ENCODE measurements at regions not wholly inside any gene's neighbourhood (a gene's known extent, or its start where the extent isn't known, plus 50 kb on each side); places are given as distances from the start of the nearest gene placed in this dataset.
"Not testable (repeated sequence)": the region's sequence is repeated elsewhere in the genome, so short reads cannot be mapped to it uniquely, and the experiment has no call there.

DNA sequence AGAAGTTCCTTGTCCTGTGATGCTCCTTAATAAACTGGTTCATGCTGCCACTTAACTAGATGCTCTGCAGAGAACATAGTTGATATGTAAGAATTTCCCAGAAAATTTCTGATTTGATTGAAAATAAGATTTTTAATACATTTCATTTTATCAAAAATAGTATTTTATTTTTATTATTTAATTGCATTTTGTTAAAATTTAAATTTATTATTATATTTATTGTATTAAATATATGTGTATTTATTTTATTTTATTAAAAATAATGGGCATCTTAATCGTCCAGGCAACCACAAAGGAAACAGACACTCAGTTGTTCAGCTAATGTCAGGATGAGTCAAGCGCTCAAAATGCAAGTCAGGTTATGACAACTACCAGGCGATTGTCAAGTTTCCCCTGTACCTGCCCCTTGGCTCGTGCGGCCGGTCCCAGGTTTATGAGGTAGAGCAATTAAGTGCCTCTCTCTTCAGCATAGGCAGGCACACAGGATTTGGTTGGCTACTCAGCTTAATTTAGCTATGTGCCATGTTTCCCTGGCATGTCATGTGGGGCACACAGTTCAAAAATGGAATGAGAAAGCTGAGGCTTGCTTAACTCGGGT lies 361.2 kb downstream of the RND3 start:
- POLR2A ChIA-PET = no interaction called here
- no peaks in the 10 kb centered on the region for H3K9me3 Mint-ChIP-seq
- no peaks in the 10 kb centered on the region for H3K27me3 Mint-ChIP-seq
- H3K4me3 Mint-ChIP-seq = no peak overlapping the region
- H3K36me3 Mint-ChIP-seq = no peaks in the 10 kb centered on the region
- no peak overlapping the region for H3K27ac Mint-ChIP-seq
- H3K4me1 Mint-ChIP-seq = no peaks in the 10 kb centered on the region
- DNase-seq (no peak), ATAC-seq (ENCODE audit: low read depth) (no peak)

DNA sequence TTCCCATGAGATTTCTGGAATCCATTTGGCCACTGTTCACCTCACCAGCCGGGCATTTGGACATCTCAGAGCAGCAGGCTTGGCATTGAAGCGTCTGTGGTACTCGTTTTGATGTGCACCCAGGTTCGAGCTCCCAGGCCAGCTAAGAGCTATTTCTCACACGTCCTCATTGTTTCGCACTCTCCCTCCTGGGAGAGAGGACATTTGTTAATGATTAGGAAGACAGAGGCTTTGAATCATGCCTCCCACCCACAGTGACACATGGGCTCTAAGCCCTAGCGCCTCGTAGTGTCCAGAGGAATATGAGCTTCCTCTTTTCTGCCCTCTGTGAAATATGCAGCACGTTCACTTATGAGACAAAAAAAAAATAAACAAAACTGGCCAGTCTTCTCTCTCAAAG lies 361.8 kb downstream of the RND3 start:
- Mint-ChIP-seq H3K27me3 (no peaks in the 10 kb centered on the region), H3K9me3 (no peaks in the 10 kb centered on the region), H3K4me1 (no peaks in the 10 kb centered on the region), H3K36me3 (no peaks in the 10 kb centered on the region), H3K4me3 (no peak overlapping the region), H3K27ac (no peak overlapping the region)
- POLR2A ChIA-PET = no interaction called here
- DNase-seq (no peak), ATAC-seq (ENCODE audit: low read depth) (no peak)

DNA sequence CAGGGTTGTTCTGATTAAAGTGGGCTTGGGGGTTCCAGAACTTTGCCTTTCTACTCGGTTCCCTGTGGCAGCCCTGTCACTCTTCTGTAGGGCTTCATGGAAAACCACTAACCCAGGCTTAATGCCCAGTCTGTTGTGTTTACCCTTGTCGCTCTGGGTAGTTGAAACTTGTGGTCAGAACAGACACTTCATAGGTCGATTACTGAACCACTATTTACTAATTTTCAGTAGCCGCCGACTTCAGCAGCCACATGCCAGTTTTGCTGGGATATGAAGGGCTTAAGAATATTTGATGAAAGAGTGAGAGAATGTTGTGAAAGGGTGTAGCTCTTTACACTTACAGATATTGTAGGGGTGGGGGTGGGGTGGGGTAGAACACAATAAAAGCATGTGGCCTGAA lies 362.3 kb downstream of the RND3 start:
- no peak for DNase-seq
- no peaks in the 10 kb centered on the region for H3K4me1 Mint-ChIP-seq
- no peaks in the 10 kb centered on the region for H3K36me3 Mint-ChIP-seq
- no peak for ATAC-seq (ENCODE audit: low read depth)
- H3K27ac Mint-ChIP-seq = no peak overlapping the region
- H3K4me3 Mint-ChIP-seq = no peak overlapping the region
- no peaks in the 10 kb centered on the region for H3K9me3 Mint-ChIP-seq
- POLR2A ChIA-PET = no interaction called here
- no peaks in the 10 kb centered on the region for H3K27me3 Mint-ChIP-seq

DNA sequence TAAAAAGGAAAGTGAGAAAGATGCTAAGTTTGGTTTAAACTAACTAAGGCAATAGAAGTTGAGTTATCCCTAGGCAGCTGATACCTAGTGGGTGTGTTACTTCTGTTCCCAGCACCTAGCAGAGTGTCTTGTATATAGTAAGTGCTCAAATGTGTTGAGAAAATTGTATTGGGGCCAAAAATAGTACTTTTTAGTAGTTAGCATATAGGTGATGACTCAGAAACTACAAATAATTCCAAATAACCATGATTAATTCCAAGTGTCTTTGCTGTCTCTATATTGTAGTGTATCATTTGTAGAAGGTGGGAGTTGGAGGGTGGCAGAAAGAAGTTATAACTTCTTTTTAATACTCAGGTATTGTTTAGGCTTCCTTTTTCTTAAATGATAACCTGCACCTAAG lies 362.7 kb downstream of the RND3 start:
- Mint-ChIP-seq H3K4me3 (no peak overlapping the region), H3K27me3 (no peaks in the 10 kb centered on the region), H3K9me3 (no peaks in the 10 kb centered on the region), H3K27ac (no peak overlapping the region), H3K36me3 (no peaks in the 10 kb centered on the region), H3K4me1 (no peaks in the 10 kb centered on the region)
- DNase-seq (no peak), ATAC-seq (ENCODE audit: low read depth) (no peak)
- POLR2A ChIA-PET = no interaction called here

DNA sequence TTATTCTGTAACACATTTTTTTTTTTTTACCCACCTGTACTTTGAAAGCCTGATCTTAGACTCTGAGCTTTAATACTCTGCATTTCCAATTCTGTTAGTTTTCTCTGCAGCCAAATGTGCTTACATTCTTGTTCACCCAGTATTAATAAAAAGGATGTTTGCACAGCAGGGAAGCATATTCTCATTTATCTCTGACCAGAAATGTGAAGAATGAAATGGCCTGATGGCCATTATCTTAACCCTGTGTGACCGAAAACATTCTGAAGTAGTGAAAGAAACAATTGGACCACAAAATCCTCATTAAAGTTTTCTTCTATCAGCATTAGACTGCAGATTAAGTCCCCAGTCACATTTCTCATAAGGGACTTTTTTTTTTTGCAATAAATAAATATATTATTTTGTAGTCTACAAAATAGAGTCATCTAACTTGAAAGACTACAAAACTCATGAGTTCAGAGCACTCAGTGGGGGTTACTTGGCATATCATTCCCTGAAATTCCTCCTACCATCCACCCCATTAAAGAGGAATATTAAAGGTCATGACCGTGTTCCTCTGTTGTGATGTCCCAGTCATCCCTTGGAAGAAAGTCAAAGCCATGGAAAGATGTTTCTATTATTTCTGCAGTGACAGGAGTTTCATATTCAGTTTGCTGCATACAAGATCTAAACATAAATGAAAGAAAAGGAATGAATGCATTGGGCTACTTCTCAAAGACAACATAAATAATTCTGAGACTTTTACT lies 364.4 kb downstream of the RND3 start:
- Mint-ChIP-seq H3K27ac (no peak overlapping the region), H3K27me3 (no peaks in the 10 kb centered on the region), H3K4me1 (no peaks in the 10 kb centered on the region), H3K4me3 (no peak overlapping the region), H3K36me3 (no peaks in the 10 kb centered on the region), H3K9me3 (no peaks in the 10 kb centered on the region)
- ATAC-seq (ENCODE audit: low read depth) = no peak
- DNase-seq = no peak
- POLR2A ChIA-PET = no interaction called here

DNA sequence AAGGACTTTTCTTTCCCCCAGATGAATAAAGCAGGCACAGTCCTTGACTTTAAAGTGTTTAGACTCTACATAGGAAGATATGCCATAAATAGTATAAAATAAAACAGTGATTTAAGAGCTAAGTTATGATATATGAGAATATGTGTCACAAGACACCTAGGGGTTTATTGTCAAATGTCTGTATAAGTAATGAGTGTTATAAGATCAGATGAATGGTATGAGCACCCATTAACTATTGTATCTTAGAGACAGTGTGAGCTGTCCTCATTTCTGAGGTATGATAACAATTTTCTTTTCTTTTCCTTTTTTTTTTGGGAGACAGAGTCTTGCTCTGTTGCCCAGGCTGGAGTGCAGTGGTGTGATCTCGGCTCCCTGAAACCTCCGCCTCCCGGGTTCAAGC lies 365.3 kb downstream of the RND3 start:
- Mint-ChIP-seq H3K4me3 (no peak overlapping the region), H3K4me1 (no peaks in the 10 kb centered on the region), H3K9me3 (no peaks in the 10 kb centered on the region), H3K27ac (no peak overlapping the region), H3K36me3 (no peaks in the 10 kb centered on the region), H3K27me3 (no peaks in the 10 kb centered on the region)
- POLR2A ChIA-PET = no interaction called here
- DNase-seq (no peak), ATAC-seq (ENCODE audit: low read depth) (no peak)

DNA sequence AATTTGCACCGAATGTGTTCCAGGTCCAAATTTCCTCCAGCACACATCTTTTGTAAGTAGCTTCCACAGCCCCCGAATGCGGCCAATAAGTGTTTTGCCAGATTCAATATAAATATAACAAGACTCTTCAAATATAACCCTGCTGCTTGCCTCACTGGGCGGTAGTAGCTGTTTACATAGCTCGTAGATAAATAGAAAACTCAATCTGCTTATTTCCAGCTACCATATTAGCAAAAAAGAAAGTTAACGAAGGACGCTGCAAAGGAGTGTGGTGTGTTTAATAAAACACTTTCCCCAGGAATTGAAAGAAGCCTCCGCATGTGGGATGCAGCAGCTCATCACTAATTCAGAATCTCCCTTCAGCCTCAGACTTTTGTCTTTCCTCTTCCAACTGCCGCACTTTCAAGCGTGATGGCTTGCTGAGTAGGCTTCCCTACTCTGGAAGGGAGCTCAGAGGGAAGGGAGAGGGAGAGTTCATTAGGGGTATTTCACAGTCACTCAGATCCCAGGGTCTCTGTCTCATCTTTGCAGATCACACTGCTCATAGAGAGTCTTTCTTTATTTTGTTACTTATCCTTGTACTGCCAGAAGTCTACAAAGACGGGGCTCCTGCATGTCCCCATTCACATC lies 367.0 kb downstream of the RND3 start:
- H3K27ac Mint-ChIP-seq = no peak overlapping the region
- no peaks in the 10 kb centered on the region for H3K9me3 Mint-ChIP-seq
- H3K36me3 Mint-ChIP-seq = no peaks in the 10 kb centered on the region
- no peaks in the 10 kb centered on the region for H3K4me1 Mint-ChIP-seq
- ATAC-seq (ENCODE audit: low read depth) (no peak), DNase-seq (no peak)
- POLR2A ChIA-PET = no interaction called here
- no peak overlapping the region for H3K4me3 Mint-ChIP-seq
- no peaks in the 10 kb centered on the region for H3K27me3 Mint-ChIP-seq

DNA sequence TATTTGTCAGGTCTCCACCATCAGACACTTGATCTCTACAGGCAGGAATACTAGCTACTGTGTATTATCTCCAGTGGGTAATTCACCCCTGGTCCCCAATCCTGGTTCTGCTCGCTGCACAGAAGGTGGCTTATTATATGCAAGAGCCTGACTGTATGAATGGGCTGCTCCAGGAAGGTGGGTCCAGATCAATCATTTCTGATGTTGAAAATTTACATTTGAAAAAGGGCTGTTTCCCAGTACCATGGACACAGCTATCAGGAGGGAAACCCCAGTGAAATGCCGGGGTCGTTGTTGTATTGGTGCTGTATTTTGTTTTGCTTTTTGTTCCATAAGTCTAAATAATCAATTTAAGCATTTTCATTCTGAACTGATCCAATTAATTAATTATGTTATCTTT lies 367.6 kb downstream of the RND3 start:
- Mint-ChIP-seq H3K36me3 (no peaks in the 10 kb centered on the region), H3K4me1 (no peaks in the 10 kb centered on the region), H3K27ac (no peak overlapping the region), H3K4me3 (no peak overlapping the region), H3K27me3 (no peaks in the 10 kb centered on the region), H3K9me3 (no peaks in the 10 kb centered on the region)
- no peak for DNase-seq
- POLR2A ChIA-PET = no interaction called here
- no peak for ATAC-seq (ENCODE audit: low read depth)

DNA sequence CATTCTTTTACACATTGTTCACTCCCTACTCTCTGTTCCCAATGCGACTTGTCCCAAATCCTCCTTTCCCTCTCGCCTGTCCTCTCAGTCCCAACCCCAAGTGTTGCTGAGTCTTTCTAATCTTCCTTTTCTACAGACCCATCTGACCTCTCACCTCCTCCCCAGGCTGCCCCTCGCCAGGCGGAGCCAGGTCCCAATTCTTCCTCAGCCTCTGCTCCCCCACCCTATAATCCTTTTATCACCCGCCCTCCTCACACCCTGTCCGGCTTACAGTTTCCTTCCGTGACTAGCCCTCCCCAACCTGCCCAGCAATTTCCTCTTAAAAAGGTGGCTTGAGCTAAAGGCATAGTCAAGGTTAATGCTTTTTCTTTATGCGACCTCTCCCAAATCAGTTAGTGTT lies 373.4 kb downstream of the RND3 start:
- DNase-seq; H3K9me3 Mint-ChIP-seq; POLR2A ChIA-PET; H3K27ac Mint-ChIP-seq; ATAC-seq (ENCODE audit: low read depth); H3K36me3 Mint-ChIP-seq; H3K4me1 Mint-ChIP-seq; H3K4me3 Mint-ChIP-seq; H3K27me3 Mint-ChIP-seq: not testable (repeated sequence)

DNA sequence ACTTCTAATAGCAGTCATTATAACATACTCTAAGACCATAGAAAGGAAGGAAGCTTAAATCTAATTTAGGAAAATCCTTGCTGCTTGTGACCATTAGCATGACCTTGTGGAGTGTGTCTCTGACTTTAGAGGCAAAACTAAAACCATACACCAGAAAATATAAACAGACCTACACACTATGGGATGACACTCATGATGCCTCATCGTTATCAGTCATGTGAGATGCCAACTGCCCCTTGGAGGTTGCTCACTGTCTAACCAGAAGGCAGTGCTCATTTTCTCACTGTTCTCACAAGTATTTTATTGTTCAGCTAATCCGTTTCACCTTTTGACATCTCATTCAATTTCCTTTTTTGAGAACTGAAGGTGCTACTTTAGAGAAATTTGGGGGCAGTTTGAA lies 376.9 kb downstream of the RND3 start:
- Mint-ChIP-seq H3K27me3 (no peaks in the 10 kb centered on the region), H3K9me3 (no peaks in the 10 kb centered on the region), H3K4me1 (no peaks in the 10 kb centered on the region), H3K27ac (no peak overlapping the region), H3K4me3 (no peak overlapping the region), H3K36me3 (no peaks in the 10 kb centered on the region)
- POLR2A ChIA-PET = no interaction called here
- DNase-seq = no peak
- ATAC-seq (ENCODE audit: low read depth) = no peak

DNA sequence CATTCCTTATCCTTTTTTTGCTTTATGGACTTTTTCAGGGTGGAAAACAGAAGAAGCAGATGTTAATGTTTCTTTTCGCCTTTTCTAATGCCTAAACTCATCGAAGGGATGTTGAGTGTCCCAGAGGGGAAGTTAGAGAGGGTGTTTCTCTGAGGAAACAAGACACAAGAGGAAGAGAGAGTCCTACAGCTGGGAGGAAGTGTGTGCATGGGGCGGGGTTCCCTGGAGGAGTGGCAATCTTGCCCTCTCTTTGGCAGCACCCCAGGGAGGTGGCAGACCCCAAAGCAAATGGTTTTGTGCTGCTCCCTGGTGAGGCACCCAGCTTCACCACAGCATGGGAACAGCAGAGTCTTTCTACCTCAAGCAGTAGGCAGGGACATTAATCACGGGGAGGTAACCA lies 377.6 kb downstream of the RND3 start:
- Mint-ChIP-seq H3K9me3 (no peaks in the 10 kb centered on the region), H3K4me3 (no peak overlapping the region), H3K36me3 (no peaks in the 10 kb centered on the region), H3K27me3 (no peaks in the 10 kb centered on the region), H3K4me1 (no peaks in the 10 kb centered on the region), H3K27ac (no peak overlapping the region)
- ATAC-seq (ENCODE audit: low read depth) = no peak
- DNase-seq = no peak
- POLR2A ChIA-PET = no interaction called here

DNA sequence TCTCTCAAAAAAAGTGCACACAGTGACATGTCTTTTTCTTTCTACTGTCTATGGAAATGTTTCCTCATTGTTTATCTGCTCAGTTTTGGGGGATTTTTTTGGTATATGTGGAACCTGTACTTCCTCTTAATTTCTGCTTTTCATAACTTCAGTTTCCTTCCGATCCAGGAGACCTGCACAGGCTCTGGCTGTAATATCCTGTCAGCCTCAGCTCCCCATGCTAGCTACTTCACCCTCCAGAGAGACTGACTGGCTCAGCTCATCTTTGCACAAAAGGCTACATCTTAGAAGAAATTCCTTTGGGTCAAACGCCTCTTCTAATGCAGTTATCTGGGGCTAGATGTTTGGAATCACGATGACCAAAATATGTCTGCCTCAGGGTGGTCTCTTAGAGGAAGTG lies 378.4 kb downstream of the RND3 start:
- no peaks in the 10 kb centered on the region for H3K9me3 Mint-ChIP-seq
- DNase-seq (no peak), ATAC-seq (ENCODE audit: low read depth) (no peak)
- no peaks in the 10 kb centered on the region for H3K4me1 Mint-ChIP-seq
- POLR2A ChIA-PET = no interaction called here
- H3K36me3 Mint-ChIP-seq = no peaks in the 10 kb centered on the region
- H3K4me3 Mint-ChIP-seq = no peak overlapping the region
- no peak overlapping the region for H3K27ac Mint-ChIP-seq
- no peaks in the 10 kb centered on the region for H3K27me3 Mint-ChIP-seq

DNA sequence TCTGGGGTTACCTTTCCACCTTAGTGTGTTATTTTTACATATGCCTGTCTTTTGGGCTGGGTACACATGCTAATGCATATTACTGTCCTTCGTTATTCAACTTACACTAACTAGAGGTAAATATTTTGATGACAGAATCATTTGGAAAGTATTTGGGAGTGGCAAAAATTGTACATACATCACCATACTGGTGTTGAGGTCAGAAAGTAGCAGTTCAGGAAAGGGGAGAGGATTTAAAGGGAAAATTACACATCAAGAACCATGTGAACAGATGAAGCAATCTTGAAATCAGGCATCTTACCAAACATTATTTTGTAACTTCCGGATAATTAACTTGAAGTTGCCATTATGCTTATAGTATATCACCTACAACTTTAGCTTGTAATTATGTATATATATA lies 379.7 kb downstream of the RND3 start:
- ATAC-seq (ENCODE audit: low read depth) = no peak
- no peak overlapping the region for H3K27ac Mint-ChIP-seq
- no peaks in the 10 kb centered on the region for H3K27me3 Mint-ChIP-seq
- H3K9me3 Mint-ChIP-seq = no peaks in the 10 kb centered on the region
- H3K36me3 Mint-ChIP-seq = no peaks in the 10 kb centered on the region
- POLR2A ChIA-PET = no interaction called here
- H3K4me1 Mint-ChIP-seq = no peaks in the 10 kb centered on the region
- no peak overlapping the region for H3K4me3 Mint-ChIP-seq
- no peak for DNase-seq

DNA sequence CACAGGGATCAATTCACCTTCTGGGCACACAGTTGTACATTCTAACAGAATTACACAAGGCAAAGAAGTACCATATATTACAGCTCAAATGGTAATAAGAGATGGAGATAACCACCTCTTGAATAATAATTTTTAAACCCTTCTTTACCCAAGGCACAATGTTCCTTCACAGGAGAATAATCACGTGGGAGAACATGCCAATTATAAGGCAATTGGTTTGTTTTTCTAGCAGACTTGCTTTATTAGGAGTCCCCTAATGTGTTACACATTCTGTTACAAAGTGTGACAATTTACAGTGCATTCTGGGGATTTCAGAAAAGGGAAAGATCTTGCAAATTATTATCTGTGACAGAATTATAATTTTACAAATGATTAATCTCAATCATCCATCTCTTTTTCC lies 380.3 kb downstream of the RND3 start:
- POLR2A ChIA-PET = no interaction called here
- no peaks in the 10 kb centered on the region for H3K27me3 Mint-ChIP-seq
- H3K4me3 Mint-ChIP-seq = no peak overlapping the region
- DNase-seq = no peak
- H3K36me3 Mint-ChIP-seq = no peaks in the 10 kb centered on the region
- no peaks in the 10 kb centered on the region for H3K4me1 Mint-ChIP-seq
- H3K9me3 Mint-ChIP-seq = no peaks in the 10 kb centered on the region
- H3K27ac Mint-ChIP-seq = no peak overlapping the region
- ATAC-seq (ENCODE audit: low read depth) = no peak

All from activated naive CD8-positive, alpha-beta T cell treated with anti-CD3 and anti-CD28 coated beads, Interleukin-2, amount 10 ng/mL, durations not matched to agents 7 days and 5 days (primary cell).